VCaP (cell line): ENCODE measurements at regions not wholly inside any gene's neighbourhood (a gene's known extent, or its start where the extent isn't known, plus 50 kb on each side); places are given as distances from the start of the nearest gene placed in this dataset.

Source experiments
- H3K27ac ChIP-seq: fragments of 450-650 bp; 2 replicates; pipeline ENCODE4 v1.5.1; 2017
- CTCF ChIP-seq: fragments of 450-650 bp; conservative IDR thresholded peaks from 2 replicates; pipeline ENCODE4 v1.5.1; 2017; ENCODE audit warnings: mild to moderate bottlenecking, moderate library complexity

- TF ChIP-seq CTCF, result no peak
- H3K27ac ChIP-seq, result no peak overlapping the region
Observed at GRCh38 chr15:89421219-89421618, 75.2 kb downstream of the RHCG start.

- TF ChIP-seq CTCF, result no peak
Observed at GRCh38 chr15:89419370-89419984, 76.9 kb downstream of the RHCG start.

GRCh38 chr15:89417206-89417725, 79.1 kb downstream of the RHCG start:
- TF ChIP-seq CTCF, result no peak
- no peak overlapping the region for H3K27ac ChIP-seq

More at GRCh38 chr15:89419370-89419984, 76.9 kb downstream of the RHCG start:
- H3K27ac ChIP-seq, result no peak overlapping the region

GRCh38 chr15:89416339-89417183, 79.8 kb downstream of the RHCG start:
- no peak overlapping the region for H3K27ac ChIP-seq
- peak; percentile 99 for TF ChIP-seq CTCF

- H3K27ac ChIP-seq, result no peak overlapping the region
- TF ChIP-seq CTCF, result no peak
Observed at GRCh38 chr15:89414571-89414970, 79.9 kb upstream of the POLG start.

- no peak overlapping the region for H3K27ac ChIP-seq
- no peak for TF ChIP-seq CTCF
Observed at GRCh38 chr15:89413877-89414276, 79.3 kb upstream of the POLG start.

- no peak for TF ChIP-seq CTCF
- H3K27ac ChIP-seq, result no peak overlapping the region
Observed at GRCh38 chr15:89412905-89413411, 78.3 kb upstream of the POLG start.
